Fibroblast of lung (primary cell): ENCODE measurements at regions not wholly inside any gene's neighbourhood (a gene's known extent, or its start where the extent isn't known, plus 50 kb on each side); places are given as distances from the start of the nearest gene placed in this dataset.

Experiments used
- EZH2 ChIP-seq: IDR thresholded peaks from 2 replicates; pipeline ENCODE4 v1.5.1; 2012; ENCODE audit warnings: low read length, control low read depth, mild to moderate bottlenecking; ENCODE audit errors: missing control alignments
- TF ChIP-seq, protein P1 (sequence below), 2 donors: IDR thresholded peaks in 1 of 2; conservative IDR thresholded peaks in 1 of 2; 1 replicate in 1 of 2; 2 replicates in 1 of 2; pipeline ENCODE4 v1.5.1; 2011 to 2012; ENCODE audit warnings: low read length in 2 of 2, control low read depth in 1 of 2, inconsistent platforms in 1 of 2, low read depth in 1 of 2, mild to moderate bottlenecking in 1 of 2

- no peak for TF ChIP-seq EZH2
- TF ChIP-seq, protein P1, sequence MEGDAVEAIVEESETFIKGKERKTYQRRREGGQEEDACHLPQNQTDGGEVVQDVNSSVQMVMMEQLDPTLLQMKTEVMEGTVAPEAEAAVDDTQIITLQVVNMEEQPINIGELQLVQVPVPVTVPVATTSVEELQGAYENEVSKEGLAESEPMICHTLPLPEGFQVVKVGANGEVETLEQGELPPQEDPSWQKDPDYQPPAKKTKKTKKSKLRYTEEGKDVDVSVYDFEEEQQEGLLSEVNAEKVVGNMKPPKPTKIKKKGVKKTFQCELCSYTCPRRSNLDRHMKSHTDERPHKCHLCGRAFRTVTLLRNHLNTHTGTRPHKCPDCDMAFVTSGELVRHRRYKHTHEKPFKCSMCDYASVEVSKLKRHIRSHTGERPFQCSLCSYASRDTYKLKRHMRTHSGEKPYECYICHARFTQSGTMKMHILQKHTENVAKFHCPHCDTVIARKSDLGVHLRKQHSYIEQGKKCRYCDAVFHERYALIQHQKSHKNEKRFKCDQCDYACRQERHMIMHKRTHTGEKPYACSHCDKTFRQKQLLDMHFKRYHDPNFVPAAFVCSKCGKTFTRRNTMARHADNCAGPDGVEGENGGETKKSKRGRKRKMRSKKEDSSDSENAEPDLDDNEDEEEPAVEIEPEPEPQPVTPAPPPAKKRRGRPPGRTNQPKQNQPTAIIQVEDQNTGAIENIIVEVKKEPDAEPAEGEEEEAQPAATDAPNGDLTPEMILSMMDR (conservative IDR thresholded peaks at IDR 0.05 in 1 of 2, IDR thresholded peaks at IDR 0.05 in 1 of 2; ENCODE audit: low read depth in 1 of 2, low read length in 2 of 2): no peak
These were observed 65.3 kb downstream of the VCPKMT start for GRCh38 chr14:50051106-50051505.
